ENCODE measurements at regions not wholly inside any gene's neighbourhood (a gene's known extent, or its start where the extent isn't known, plus 50 kb on each side); places are given as distances from the start of the nearest gene placed in this dataset.

DNA sequence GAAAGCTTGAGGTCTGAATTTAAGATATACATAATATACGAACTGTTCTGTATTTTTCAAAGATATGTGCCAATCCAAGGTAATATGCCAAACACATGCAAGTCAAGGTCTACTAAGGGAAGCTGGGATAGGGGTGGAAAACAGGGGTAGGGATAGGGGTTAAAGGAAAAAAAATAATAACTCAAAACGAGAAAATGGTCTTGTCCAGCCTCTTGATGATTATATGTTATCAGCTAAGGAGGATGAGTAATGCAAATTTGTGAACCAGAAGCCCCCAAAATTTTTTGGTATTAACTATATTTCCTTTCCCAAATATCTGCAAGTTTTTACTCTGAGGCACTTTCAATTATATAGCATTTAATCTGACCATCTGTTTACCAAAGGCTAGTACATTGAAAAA, 219.3 kb downstream of the ZEB2 start:
- H3K9me3 ChIP-seq (ENCODE audit: control extremely low read depth in 1 of 3, control insufficient read depth in 2 of 3, insufficient read depth in 1 of 3, low read length in 2 of 3), result no peaks in the 10 kb centered on the region
- no peak for DNase-seq
- H3K4me3 ChIP-seq (ENCODE audit: control extremely low read depth in 1 of 5, extremely low read depth in 1 of 5, insufficient read depth in 1 of 5, low read depth in 2 of 5, low read length in 4 of 5), result no peak overlapping the region
- H3K4me1 Mint-ChIP-seq, result peaks cover 6% of the 10 kb centered on the region
- WGBS (ENCODE audit: insufficient coverage), result no CpG with 5 or more reads among the region's 2 CpGs
- no peaks in the 10 kb centered on the region for H3K27me3 Mint-ChIP-seq
- H3K4me2 ChIP-seq (replicated peaks; ENCODE audit: low read depth, low read length, poor library complexity, severe bottlenecking), result no peak overlapping the region
- no peaks in the 10 kb centered on the region for H3K27me3 ChIP-seq (replicated peaks in 1 of 4; ENCODE audit: control extremely low read depth in 1 of 4, control insufficient read depth in 3 of 4, insufficient read depth in 4 of 4, low read length in 3 of 4)
- CTCF ChIA-PET, result interaction anchor here (0.6 to 1.5 kb wide), 2 partner anchors 9 to 503 kb away, joined by 4 to 6 read pairs; no protein-coding TSS in a partner anchor
- H4K20me1 ChIP-seq (ENCODE audit: control insufficient read depth, insufficient read depth, low read length, poor library complexity, severe bottlenecking), result no peaks in the 10 kb centered on the region
- H3K27ac Mint-ChIP-seq, result no peak overlapping the region
- no peak for ATAC-seq (ENCODE audit: low read depth)
- no peak overlapping the region for H3K9ac ChIP-seq (ENCODE audit: low read length)
- TF ChIP-seq EZH2 (IDR thresholded peaks at IDR 0.05; ENCODE audit: borderline replicate concordance, insufficient read depth, low read depth, low read length, poor library complexity, severe bottlenecking), result no peak
- TF ChIP-seq CTCF (IDR thresholded peaks at IDR 0.05), result no peak
- no peaks in the 10 kb centered on the region for H3K9me3 Mint-ChIP-seq (ENCODE audit: insufficient read depth)
- no peak overlapping the region for H3K4me3 Mint-ChIP-seq
- H3K4me1 ChIP-seq (ENCODE audit: control insufficient read depth in 2 of 2, insufficient read depth in 2 of 2, low read length in 2 of 2), result no peaks in the 10 kb centered on the region
- H3K36me3 ChIP-seq (replicated peaks in 1 of 2; ENCODE audit: control extremely low read depth in 1 of 2, control insufficient read depth in 1 of 2, extremely low read depth in 1 of 2, insufficient read depth in 2 of 2, low read length in 1 of 2), result no peaks in the 10 kb centered on the region
- H2AFZ ChIP-seq (ENCODE audit: insufficient read depth, low read depth, low read length, poor library complexity, severe bottlenecking), result no peak overlapping the region
- intact Hi-C loops (cut with micrococcal nuclease), result no loop called here
- H3K27ac ChIP-seq (ENCODE audit: low read length in 2 of 2), result no peak overlapping the region
- POLR2A ChIA-PET, result no interaction called here
- H3K79me2 ChIP-seq (ENCODE audit: control insufficient read depth, insufficient read depth, low read length), result peaks cover 50% of the 10 kb centered on the region

- no peak overlapping the region for H2AFZ ChIP-seq (ENCODE audit: insufficient read depth, low read depth, low read length, poor library complexity, severe bottlenecking)
- no peak overlapping the region for H3K4me3 ChIP-seq (ENCODE audit: control extremely low read depth in 1 of 5, extremely low read depth in 1 of 5, insufficient read depth in 1 of 5, low read depth in 2 of 5, low read length in 4 of 5)
- WGBS (ENCODE audit: insufficient coverage), result 100% methylated on average over 1 of the region's 1 CpG
- intact Hi-C loops (cut with micrococcal nuclease), result no loop called here
- no peak overlapping the region for H3K9ac ChIP-seq (ENCODE audit: low read length)
- no peaks in the 10 kb centered on the region for H3K9me3 ChIP-seq (ENCODE audit: control extremely low read depth in 1 of 3, control insufficient read depth in 2 of 3, insufficient read depth in 1 of 3, low read length in 2 of 3)
- POLR2A ChIA-PET, result no interaction called here
- no peaks in the 10 kb centered on the region for H4K20me1 ChIP-seq (ENCODE audit: control insufficient read depth, insufficient read depth, low read length, poor library complexity, severe bottlenecking)
- H3K27me3 ChIP-seq (replicated peaks in 1 of 4; ENCODE audit: control extremely low read depth in 1 of 4, control insufficient read depth in 3 of 4, insufficient read depth in 4 of 4, low read length in 3 of 4), result no peaks in the 10 kb centered on the region
- CTCF ChIA-PET, result no interaction called here
- TF ChIP-seq EZH2 (IDR thresholded peaks at IDR 0.05; ENCODE audit: borderline replicate concordance, insufficient read depth, low read depth, low read length, poor library complexity, severe bottlenecking) (no peak), CTCF (IDR thresholded peaks at IDR 0.05) (no peak)
- Mint-ChIP-seq H3K9me3 (ENCODE audit: insufficient read depth) (no peaks in the 10 kb centered on the region), H3K27me3 (no peaks in the 10 kb centered on the region), H3K4me1 (peaks cover 9% of the 10 kb centered on the region), H3K27ac (no peak overlapping the region), H3K4me3 (no peak overlapping the region)
- peaks cover 4% of the 10 kb centered on the region for H3K79me2 ChIP-seq (ENCODE audit: control insufficient read depth, insufficient read depth, low read length)
- ATAC-seq (ENCODE audit: low read depth) (no peak), DNase-seq (no peak)
- no peaks in the 10 kb centered on the region for H3K36me3 ChIP-seq (replicated peaks in 1 of 2; ENCODE audit: control extremely low read depth in 1 of 2, control insufficient read depth in 1 of 2, extremely low read depth in 1 of 2, insufficient read depth in 2 of 2, low read length in 1 of 2)
- H3K27ac ChIP-seq (ENCODE audit: low read length in 2 of 2), result no peak overlapping the region
- H3K4me2 ChIP-seq (replicated peaks; ENCODE audit: low read depth, low read length, poor library complexity, severe bottlenecking), result no peak overlapping the region
- no peaks in the 10 kb centered on the region for H3K4me1 ChIP-seq (ENCODE audit: control insufficient read depth in 2 of 2, insufficient read depth in 2 of 2, low read length in 2 of 2)
Observed at GRCh38 chr2:144290276-144290675, 229.6 kb downstream of the ZEB2 start.
